Endothelial cell of umbilical vein (primary cell): ENCODE measurements at regions not wholly inside any gene's neighbourhood (a gene's known extent, or its start where the extent isn't known, plus 50 kb on each side); places are given as distances from the start of the nearest gene placed in this dataset.

ENCODE experiments used
- BruUV-seq: library from RNA; stranded (reverse); fragments of 400-500 nt; replicated peaks from 2 replicates; lab custom pipeline; 2021; lab: Mats Ljungman, UMichigan
- CTCF ChIA-PET: fragments of 300-600, 350-600 bp; sonication (Branson Sonifier 250); formaldehyde crosslinking; loops from one replicate; lab custom pipeline; 2021; ENCODE audit warnings: antibody characterized with exemption, inconsistent platforms; lab: Charles Lee
- POLR2A ChIA-PET: fragments of 300-600, 350-600 bp; sonication (Branson Sonifier 250); formaldehyde crosslinking; loops from one replicate; lab custom pipeline; 2021; ENCODE audit warnings: antibody characterized with exemption, inconsistent platforms; lab: Charles Lee
- DNase-seq: peaks from one replicate; pipeline ENCODE4 v3.0.0-alpha.2; 2011; ENCODE audit warnings: low read depth, low spot score
- FAIRE-seq: peaks from 2 replicates; lab custom pipeline; 2011; peaks lifted over from hg19 to GRCh38; lab: Jason Lieb, UNC
- H2AFZ ChIP-seq: 2 replicates; pipeline ENCODE4 v1.6.0; 2012; ENCODE audit warnings: low read depth, low read length, control low read depth, inconsistent platforms
- H3K27ac ChIP-seq: 2 replicates; pipeline ENCODE4 v1.5.1; 2011; ENCODE audit warnings: low read depth, mild to moderate bottlenecking, control low read depth, low read length, moderate library complexity; ENCODE audit not compliant: insufficient read depth
- H3K27me3 ChIP-seq, 2 experiments: 2 replicates each; pipeline versions ENCODE4 v1.6.0 to v1.6.1; 2011; ENCODE audit warnings: low read length in 2 of 2, mixed read lengths in 1 of 2; ENCODE audit not compliant: control insufficient read depth in 2 of 2, insufficient read depth in 2 of 2
- H3K36me3 ChIP-seq, 2 experiments: 2 replicates in 1 of 2; 3 replicates in 1 of 2; pipeline ENCODE4 v1.5.1; 2011; ENCODE audit warnings: low read length in 2 of 2, mild to moderate bottlenecking in 1 of 2, moderate library complexity in 1 of 2; ENCODE audit not compliant: control insufficient read depth in 2 of 2, insufficient read depth in 2 of 2; ENCODE audit errors: extremely low read depth in 1 of 2
- H3K4me1 ChIP-seq: 3 replicates; pipeline ENCODE4 v1.5.1; 2011; ENCODE audit warnings: mild to moderate bottlenecking, low read length; ENCODE audit not compliant: control insufficient read depth, insufficient read depth; ENCODE audit errors: extremely low read depth
- H3K4me2 ChIP-seq: 2 replicates; pipeline ENCODE4 v1.6.1; 2011; ENCODE audit warnings: low read length, control low read depth, mixed read lengths; ENCODE audit not compliant: insufficient read depth
- H3K4me3 ChIP-seq, 3 experiments: fragments of 200-600 bp in 1 of 3; sonication (generic), shearing (Covaris generic) in 1 of 3; replicated peaks in 1 of 3; 2 replicates each; pipeline ENCODE4 v1.5.1; 2011 to 2016; ENCODE audit warnings: control low read depth in 3 of 3, low read length in 3 of 3, mild to moderate bottlenecking in 2 of 3, inconsistent platforms in 1 of 3, low read depth in 1 of 3, moderate library complexity in 1 of 3; ENCODE audit not compliant: insufficient read depth in 1 of 3
- H3K79me2 ChIP-seq: 2 replicates; pipeline ENCODE4 v1.6.0; 2012; ENCODE audit warnings: low read length, inconsistent platforms; ENCODE audit not compliant: control insufficient read depth, insufficient read depth
- H3K9ac ChIP-seq: replicated peaks from 2 replicates; pipeline ENCODE3; 2011; ENCODE audit warnings: low read length, control low read depth; ENCODE audit not compliant: insufficient read depth; ENCODE audit errors: extremely low read depth
- H3K9me1 ChIP-seq: replicated peaks from 3 replicates; pipeline ENCODE4 v1.6.0; 2011; ENCODE audit warnings: mild to moderate bottlenecking, low read length; ENCODE audit not compliant: control insufficient read depth, insufficient read depth; ENCODE audit errors: extremely low read depth
- H3K9me3 ChIP-seq: replicated peaks from 2 replicates; pipeline ENCODE4 v1.5.1; 2012; ENCODE audit warnings: low read length, inconsistent platforms; ENCODE audit not compliant: control insufficient read depth, insufficient read depth
- H4K20me1 ChIP-seq: replicated peaks from 2 replicates; pipeline ENCODE3; 2011; ENCODE audit warnings: mild to moderate bottlenecking, low read length; ENCODE audit not compliant: control insufficient read depth, insufficient read depth; ENCODE audit errors: extremely low read depth
- EZH2 ChIP-seq: IDR thresholded peaks from 2 replicates; pipeline ENCODE4 v1.6.1; 2012; ENCODE audit warnings: borderline replicate concordance, low read depth, mild to moderate bottlenecking, moderate library complexity, low read length, inconsistent platforms; ENCODE audit not compliant: severe bottlenecking
- FOS ChIP-seq: IDR thresholded peaks from 2 replicates; pipeline ENCODE4 v1.6.1; 2011; ENCODE audit warnings: mild to moderate bottlenecking, low read length, moderate library complexity, borderline replicate concordance; ENCODE audit not compliant: insufficient read depth
- GATA2 ChIP-seq: IDR thresholded peaks from 2 replicates; pipeline ENCODE4 v1.7.0; 2011; ENCODE audit warnings: low read depth, mild to moderate bottlenecking, moderate library complexity, mixed read lengths, low read length; ENCODE audit not compliant: insufficient read length, insufficient read depth
- JUN ChIP-seq: IDR thresholded peaks from 2 replicates; pipeline ENCODE4 v1.6.1; 2011; ENCODE audit warnings: borderline replicate concordance, low read depth; ENCODE audit not compliant: insufficient read length, insufficient read depth
- MYC ChIP-seq: IDR thresholded peaks from one replicate; pipeline ENCODE4 v1.6.1; 2011; ENCODE audit warnings: mild to moderate bottlenecking, low read depth, low read length
- POLR2A ChIP-seq: IDR thresholded peaks from 2 replicates; pipeline ENCODE4 v1.6.1; 2012; ENCODE audit warnings: low read depth, mild to moderate bottlenecking, control low read depth, low read length
- POLR2AphosphoS5 ChIP-seq: IDR thresholded peaks from 2 replicates; pipeline ENCODE4 v1.6.1; 2012; ENCODE audit warnings: low read depth, mild to moderate bottlenecking, control low read depth, low read length, moderate library complexity; ENCODE audit not compliant: insufficient read depth
- dilution Hi-C: fragments of 300-500 bp; cut with MboI; formaldehyde crosslinking; loops from one replicate; pipeline ENCODE4 v1.15.0; 2019; ENCODE audit warnings: low sequenced_read_pairs; ENCODE audit not compliant: extremely low pct_ligation_motif_present
- intact Hi-C: fragments of 100-400 bp; cut with micrococcal nuclease; formaldehyde crosslinking; loops from one replicate; pipeline ENCODE4 v1.10.0; 2022
- TF ChIP-seq, protein P1 (sequence below): IDR thresholded peaks from 2 replicates; pipeline ENCODE4 v1.6.1; 2011; ENCODE audit not compliant: insufficient read depth, insufficient read length
- TF ChIP-seq, protein P2 (sequence below), 2 donors: IDR thresholded peaks; 1 replicate in 1 of 2; 2 replicates in 1 of 2; pipeline ENCODE4 v1.5.1; 2011; ENCODE audit warnings: low read length in 2 of 2, mild to moderate bottlenecking in 2 of 2, moderate library complexity in 2 of 2, control low read depth in 1 of 2, inconsistent platforms in 1 of 2, low read depth in 1 of 2; ENCODE audit not compliant: insufficient read depth in 1 of 2; ENCODE audit errors: extremely low read depth in 1 of 2

DNA sequence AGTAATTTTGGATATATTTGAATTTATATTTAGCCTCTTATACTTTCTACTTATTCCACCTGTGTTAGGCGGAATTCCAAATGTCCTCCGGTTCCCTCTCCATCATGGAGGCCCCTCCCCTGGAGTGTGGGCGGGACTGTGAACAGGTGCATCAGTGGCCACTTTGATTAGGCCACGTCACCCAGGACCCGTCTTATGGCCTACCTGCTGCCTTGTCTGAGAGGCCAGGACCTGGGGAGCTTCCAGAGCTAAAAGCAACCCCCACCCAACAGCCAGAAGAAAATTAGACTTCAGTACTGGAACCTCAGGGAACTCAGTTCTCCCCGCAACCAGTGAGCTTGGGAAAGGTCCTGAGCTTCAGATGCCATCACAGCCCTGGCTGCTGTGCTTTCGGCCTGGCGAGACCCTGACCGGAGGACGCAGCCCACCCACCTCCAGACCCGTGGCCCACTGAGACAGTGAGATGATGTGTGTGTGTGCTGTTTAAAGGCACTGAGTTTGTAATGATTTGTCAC is 200.2 kb upstream of the SOX1 start:
- Histone ChIP-seq H3K4me1 (no peaks in the 10 kb centered on the region), H3K36me3 (no peaks in the 10 kb centered on the region), H2AFZ (no peak overlapping the region), H3K9ac (no peak overlapping the region), H3K79me2 (no peaks in the 10 kb centered on the region), H4K20me1 (no peaks in the 10 kb centered on the region), H3K27ac (no peak overlapping the region), H3K9me3 (peaks cover under 1% of the 10 kb centered on the region), H3K9me1 (no peaks in the 10 kb centered on the region), H3K4me2 (no peak overlapping the region), H3K27me3 (no peaks in the 10 kb centered on the region), H3K4me3 (no peak overlapping the region)
- ChIA-PET POLR2A (no interaction called here), CTCF (no interaction called here)
- FAIRE-seq (no peak), DNase-seq (no peak)
- no TSS peak for BruUV-seq
- TF ChIP-seq MYC (no peak), POLR2A (no peak), JUN (no peak), GATA2 (no peak), POLR2AphosphoS5 (no peak), FOS (no peak), EZH2 (no peak)
- TF ChIP-seq, protein P1, sequence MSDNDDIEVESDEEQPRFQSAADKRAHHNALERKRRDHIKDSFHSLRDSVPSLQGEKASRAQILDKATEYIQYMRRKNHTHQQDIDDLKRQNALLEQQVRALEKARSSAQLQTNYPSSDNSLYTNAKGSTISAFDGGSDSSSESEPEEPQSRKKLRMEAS = no peak
- TF ChIP-seq, protein P2, sequence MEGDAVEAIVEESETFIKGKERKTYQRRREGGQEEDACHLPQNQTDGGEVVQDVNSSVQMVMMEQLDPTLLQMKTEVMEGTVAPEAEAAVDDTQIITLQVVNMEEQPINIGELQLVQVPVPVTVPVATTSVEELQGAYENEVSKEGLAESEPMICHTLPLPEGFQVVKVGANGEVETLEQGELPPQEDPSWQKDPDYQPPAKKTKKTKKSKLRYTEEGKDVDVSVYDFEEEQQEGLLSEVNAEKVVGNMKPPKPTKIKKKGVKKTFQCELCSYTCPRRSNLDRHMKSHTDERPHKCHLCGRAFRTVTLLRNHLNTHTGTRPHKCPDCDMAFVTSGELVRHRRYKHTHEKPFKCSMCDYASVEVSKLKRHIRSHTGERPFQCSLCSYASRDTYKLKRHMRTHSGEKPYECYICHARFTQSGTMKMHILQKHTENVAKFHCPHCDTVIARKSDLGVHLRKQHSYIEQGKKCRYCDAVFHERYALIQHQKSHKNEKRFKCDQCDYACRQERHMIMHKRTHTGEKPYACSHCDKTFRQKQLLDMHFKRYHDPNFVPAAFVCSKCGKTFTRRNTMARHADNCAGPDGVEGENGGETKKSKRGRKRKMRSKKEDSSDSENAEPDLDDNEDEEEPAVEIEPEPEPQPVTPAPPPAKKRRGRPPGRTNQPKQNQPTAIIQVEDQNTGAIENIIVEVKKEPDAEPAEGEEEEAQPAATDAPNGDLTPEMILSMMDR (IDR thresholded peaks at IDR 0.05; ENCODE audit: extremely low read depth in 1 of 2, insufficient read depth in 1 of 2, low read depth in 1 of 2, low read length in 2 of 2) = no peak
- dilution Hi-C loops = no loop called here
- intact Hi-C loops = no loop called here
